CD4-positive, CD25-positive, alpha-beta regulatory T cell (primary cell): ENCODE measurements at regions not wholly inside any gene's neighbourhood (a gene's known extent, or its start where the extent isn't known, plus 50 kb on each side); places are given as distances from the start of the nearest gene placed in this dataset.

Source experiments
- ATAC-seq, 2 donors: fragments of 150-1000 bp; cut with Tn5 transposase; one replicate each; pipeline ENCODE4 v1.10.0; 2021; ENCODE audit warnings: low read depth in 2 of 2, moderate number of reproducible peaks in 2 of 2, moderate library complexity in 1 of 2
- DNase-seq, 3 donors: peaks; one replicate each; pipeline versions ENCODE4 v3.0.0 to v3.0.0-alpha.2; 2012 to 2022; ENCODE audit warnings: mixed read lengths in 1 of 3
- H3K27ac ChIP-seq: one replicate; pipeline ENCODE4 v1.7.0; 2013; ENCODE audit warnings: mild to moderate bottlenecking, low read length; ENCODE audit not compliant: insufficient read depth, poor library complexity, severe bottlenecking
- H3K27me3 ChIP-seq: one replicate; pipeline ENCODE4 v1.7.0; 2013; ENCODE audit warnings: low read length; ENCODE audit not compliant: control insufficient read depth, insufficient read depth
- H3K36me3 ChIP-seq: one replicate; pipeline ENCODE4 v1.7.0; 2013; ENCODE audit warnings: mild to moderate bottlenecking, low read length, moderate library complexity; ENCODE audit not compliant: control insufficient read depth, insufficient read depth
- H3K4me1 ChIP-seq: 2 replicates; pipeline ENCODE4 v1.7.0; 2013; ENCODE audit warnings: mild to moderate bottlenecking, low read length; ENCODE audit not compliant: insufficient read depth, control insufficient read depth, poor library complexity, severe bottlenecking
- H3K4me3 ChIP-seq: one replicate; pipeline ENCODE4 v1.7.0; 2013; ENCODE audit warnings: low read depth, mild to moderate bottlenecking, low read length, moderate library complexity
- H3K9me3 ChIP-seq, 2 experiments: 1 replicate in 1 of 2; 2 replicates in 1 of 2; pipeline ENCODE4 v1.7.0; 2013; ENCODE audit warnings: low read length in 2 of 2, mild to moderate bottlenecking in 1 of 2, moderate library complexity in 1 of 2; ENCODE audit not compliant: control insufficient read depth in 2 of 2
- H3K27ac Mint-ChIP-seq, 3 donors: one replicate each; pipeline ENCODE4 v1.8.0; 2020 to 2022; ENCODE audit warnings: mild to moderate bottlenecking in 3 of 3, mixed read lengths in 3 of 3, moderate library complexity in 2 of 3
- H3K27me3 Mint-ChIP-seq: one replicate; pipeline ENCODE4 v1.8.0; 2022; ENCODE audit warnings: mild to moderate bottlenecking, mixed read lengths
- H3K36me3 Mint-ChIP-seq: one replicate; pipeline ENCODE4 v1.8.0; 2020; ENCODE audit warnings: mixed read lengths
- H3K4me1 Mint-ChIP-seq, 4 donors: one replicate each; pipeline ENCODE4 v1.8.0; 2020 to 2022; ENCODE audit warnings: mixed read lengths in 4 of 4, mild to moderate bottlenecking in 1 of 4
- H3K4me3 Mint-ChIP-seq, 4 donors: one replicate each; pipeline ENCODE4 v1.8.0; 2020 to 2022; ENCODE audit warnings: mild to moderate bottlenecking in 4 of 4, mixed read lengths in 4 of 4, moderate library complexity in 3 of 4
- H3K9me3 Mint-ChIP-seq, 7 donors: one replicate each; pipeline ENCODE4 v1.8.0; 2020 to 2022; ENCODE audit warnings: mixed read lengths in 7 of 7, mild to moderate bottlenecking in 3 of 7, moderate library complexity in 2 of 7

- Histone ChIP-seq H3K4me3 (no peak overlapping the region), H3K36me3 (no peaks in the 10 kb centered on the region), H3K9me3 (no peaks in the 10 kb centered on the region), H3K27ac (no peak overlapping the region), H3K4me1 (no peaks in the 10 kb centered on the region), H3K27me3 (no peaks in the 10 kb centered on the region)
- no peak overlapping the region for H3K4me3 Mint-ChIP-seq
- H3K36me3 Mint-ChIP-seq = no peaks in the 10 kb centered on the region
- H3K4me1 Mint-ChIP-seq = peaks cover 0 to 2% (median under 1%) of the 10 kb centered on the region in 4 donors
- H3K27me3 Mint-ChIP-seq = no peaks in the 10 kb centered on the region
- DNase-seq (no peak), ATAC-seq (no peak)
- no peak overlapping the region for H3K27ac Mint-ChIP-seq
- no peaks in the 10 kb centered on the region for H3K9me3 Mint-ChIP-seq
Observed at GRCh38 chr19:30148803-30149202, 206.8 kb downstream of the URI1 start.

- H3K4me1 ChIP-seq = no peaks in the 10 kb centered on the region
- no peaks in the 10 kb centered on the region for H3K27me3 Mint-ChIP-seq
- ATAC-seq = no peak
- H3K4me3 Mint-ChIP-seq = no peak overlapping the region
- H3K27me3 ChIP-seq = no peaks in the 10 kb centered on the region
- H3K36me3 ChIP-seq = no peaks in the 10 kb centered on the region
- no peaks in the 10 kb centered on the region for H3K9me3 Mint-ChIP-seq
- H3K4me3 ChIP-seq = no peak overlapping the region
- peaks cover 0 to 5% (median 4%) of the 10 kb centered on the region in 4 donors for H3K4me1 Mint-ChIP-seq
- H3K27ac Mint-ChIP-seq = no peak overlapping the region
- H3K36me3 Mint-ChIP-seq = no peaks in the 10 kb centered on the region
- H3K9me3 ChIP-seq = no peaks in the 10 kb centered on the region
- DNase-seq = no peak
- H3K27ac ChIP-seq = no peak overlapping the region
Observed at GRCh38 chr19:30149300-30149699, 207.3 kb downstream of the URI1 start.

GRCh38 chr19:30150626-30151025 lies 208.6 kb downstream of the URI1 start:
- Histone ChIP-seq H3K27me3 (no peaks in the 10 kb centered on the region), H3K27ac (no peak overlapping the region), H3K4me3 (no peak overlapping the region), H3K9me3 (no peaks in the 10 kb centered on the region), H3K36me3 (no peaks in the 10 kb centered on the region), H3K4me1 (no peaks in the 10 kb centered on the region)
- Mint-ChIP-seq H3K36me3 (no peaks in the 10 kb centered on the region), H3K27me3 (peaks cover 4% of the 10 kb centered on the region), H3K27ac (no peak overlapping the region), H3K9me3 (no peaks in the 10 kb centered on the region), H3K4me1 (peaks cover 0 to 6% (median 5%) of the 10 kb centered on the region in 4 donors), H3K4me3 (no peak overlapping the region)
- DNase-seq = no peak
- no peak for ATAC-seq

- Histone ChIP-seq H3K27ac (no peak overlapping the region), H3K27me3 (no peaks in the 10 kb centered on the region), H3K36me3 (no peaks in the 10 kb centered on the region), H3K4me3 (no peak overlapping the region), H3K9me3 (no peaks in the 10 kb centered on the region), H3K4me1 (no peaks in the 10 kb centered on the region)
- Mint-ChIP-seq H3K36me3 (no peaks in the 10 kb centered on the region), H3K4me3 (no peak overlapping the region), H3K9me3 (no peaks in the 10 kb centered on the region), H3K27ac (no peak overlapping the region), H3K27me3 (peaks cover 4% of the 10 kb centered on the region), H3K4me1 (peaks cover 0 to 6% (median 5%) of the 10 kb centered on the region in 4 donors)
- ATAC-seq (no peak), DNase-seq (no peak)
Observed at GRCh38 chr19:30151081-30151480, 209.0 kb downstream of the URI1 start.

- no peak for DNase-seq
- no peak overlapping the region for H3K27ac ChIP-seq
- Mint-ChIP-seq H3K27ac (no peak overlapping the region), H3K4me3 (no peak overlapping the region), H3K36me3 (no peaks in the 10 kb centered on the region), H3K9me3 (peaks cover 0 to 1% (median 0%) of the 10 kb centered on the region in 7 donors), H3K27me3 (peaks cover 8% of the 10 kb centered on the region), H3K4me1 (peaks cover 0 to 6% (median 5%) of the 10 kb centered on the region in 4 donors)
- no peaks in the 10 kb centered on the region for H3K9me3 ChIP-seq
- no peaks in the 10 kb centered on the region for H3K27me3 ChIP-seq
- no peaks in the 10 kb centered on the region for H3K36me3 ChIP-seq
- H3K4me1 ChIP-seq = no peaks in the 10 kb centered on the region
- no peak overlapping the region for H3K4me3 ChIP-seq
- ATAC-seq = no peak
Observed at GRCh38 chr19:30152510-30153291, 210.7 kb downstream of the URI1 start.

- no peak overlapping the region for H3K27ac ChIP-seq
- DNase-seq = no peak
- ATAC-seq = no peak
- H3K4me3 ChIP-seq = no peak overlapping the region
- no peaks in the 10 kb centered on the region for H3K36me3 Mint-ChIP-seq
- H3K9me3 Mint-ChIP-seq = peaks cover 0 to 1% (median 0%) of the 10 kb centered on the region in 7 donors
- no peaks in the 10 kb centered on the region for H3K4me1 ChIP-seq
- H3K4me1 Mint-ChIP-seq = peaks cover 0 to 6% (median 5%) of the 10 kb centered on the region in 4 donors
- H3K27ac Mint-ChIP-seq = no peak overlapping the region
- no peaks in the 10 kb centered on the region for H3K9me3 ChIP-seq
- no peaks in the 10 kb centered on the region for H3K36me3 ChIP-seq
- H3K27me3 Mint-ChIP-seq = peaks cover 8% of the 10 kb centered on the region
- H3K27me3 ChIP-seq = no peaks in the 10 kb centered on the region
- no peak overlapping the region for H3K4me3 Mint-ChIP-seq
Observed at GRCh38 chr19:30153326-30154210, 211.5 kb downstream of the URI1 start.

- ATAC-seq (no peak), DNase-seq (no peak)
- H3K4me3 ChIP-seq = no peak overlapping the region
- H3K27me3 ChIP-seq = no peaks in the 10 kb centered on the region
- Mint-ChIP-seq H3K4me3 (no peak overlapping the region), H3K4me1 (peaks cover 0 to 6% (median 5%) of the 10 kb centered on the region in 4 donors), H3K27ac (no peak overlapping the region), H3K9me3 (peaks cover 0 to 1% (median 0%) of the 10 kb centered on the region in 7 donors), H3K36me3 (no peaks in the 10 kb centered on the region), H3K27me3 (peaks cover 8% of the 10 kb centered on the region)
- H3K27ac ChIP-seq = no peak overlapping the region
- no peaks in the 10 kb centered on the region for H3K36me3 ChIP-seq
- H3K9me3 ChIP-seq = no peaks in the 10 kb centered on the region
- no peaks in the 10 kb centered on the region for H3K4me1 ChIP-seq
Observed at GRCh38 chr19:30154410-30154809, 212.4 kb downstream of the URI1 start.
